ENCODE measurements at regions not wholly inside any gene's neighbourhood (a gene's known extent, or its start where the extent isn't known, plus 50 kb on each side); places are given as distances from the start of the nearest gene placed in this dataset.
"Not testable (repeated sequence)": the region's sequence is repeated elsewhere in the genome, so short reads cannot be mapped to it uniquely, and the experiment has no call there.

DNA sequence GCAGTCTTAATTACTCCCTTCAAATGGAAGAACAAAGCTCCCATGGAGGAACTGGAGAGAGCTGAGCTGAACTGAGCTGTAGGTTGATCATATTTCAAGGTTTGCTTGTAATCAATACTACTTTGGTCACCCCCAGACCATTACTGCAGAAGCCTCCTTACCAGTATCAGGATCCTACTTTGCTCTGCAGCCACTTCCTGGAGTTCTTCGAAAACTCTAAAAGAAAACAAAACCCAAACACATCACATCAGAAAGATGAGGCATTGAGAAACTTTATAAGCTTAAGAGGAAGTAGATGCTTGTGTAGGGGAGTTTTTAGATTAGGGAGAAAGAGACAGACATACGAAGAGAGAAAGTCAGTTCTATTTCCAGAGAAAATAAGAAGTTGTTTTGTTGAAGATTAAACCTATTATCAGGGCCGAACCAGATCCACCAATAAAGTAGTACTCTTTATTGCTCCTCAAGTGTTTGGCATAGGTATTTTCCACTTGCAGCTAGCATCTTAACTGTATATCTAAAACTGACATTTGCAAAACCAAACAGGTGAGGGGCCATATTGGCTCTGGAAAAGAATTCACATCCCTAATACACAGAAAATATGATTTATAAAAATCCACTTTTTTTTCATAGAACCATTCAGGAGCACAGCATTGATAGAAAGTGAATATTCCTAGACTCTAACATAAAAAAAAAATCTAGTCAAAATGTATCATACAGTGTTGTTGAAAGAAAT is 166.9 kb upstream of the KLF7 start:
- no peak for DNase-seq

DNA sequence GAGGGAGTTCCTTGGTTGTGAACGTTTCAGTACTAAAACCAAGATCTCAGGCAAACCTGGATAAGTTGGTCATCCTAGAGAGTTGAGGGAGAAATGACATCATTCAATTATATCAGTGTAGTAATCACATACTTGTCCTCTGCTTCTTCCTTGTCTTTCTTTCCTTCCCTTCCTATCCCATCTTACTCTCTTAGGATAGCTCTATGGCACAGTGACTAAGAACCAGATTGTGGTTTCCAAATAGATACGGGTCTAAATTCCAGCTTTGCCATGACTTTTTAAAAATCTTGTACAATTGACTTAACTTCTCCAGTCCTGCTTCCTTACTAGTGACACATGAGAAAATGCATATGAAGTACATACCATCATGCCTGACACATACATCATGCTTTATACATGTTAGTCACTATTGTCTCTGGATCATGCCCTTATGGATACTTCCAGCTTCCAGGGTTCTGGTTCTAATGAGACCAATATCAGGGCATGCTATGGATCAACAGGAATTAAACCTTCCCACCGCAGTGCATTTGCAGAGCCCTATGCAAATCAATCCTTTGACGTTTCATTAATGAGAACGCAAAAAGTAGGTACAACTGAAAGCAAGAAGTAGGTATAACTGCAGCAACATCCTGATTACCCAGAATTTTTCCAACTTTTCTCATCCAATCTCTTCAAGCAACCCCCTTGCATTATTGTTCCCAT is 168.0 kb upstream of the KLF7 start:
- no peak for DNase-seq

DNA sequence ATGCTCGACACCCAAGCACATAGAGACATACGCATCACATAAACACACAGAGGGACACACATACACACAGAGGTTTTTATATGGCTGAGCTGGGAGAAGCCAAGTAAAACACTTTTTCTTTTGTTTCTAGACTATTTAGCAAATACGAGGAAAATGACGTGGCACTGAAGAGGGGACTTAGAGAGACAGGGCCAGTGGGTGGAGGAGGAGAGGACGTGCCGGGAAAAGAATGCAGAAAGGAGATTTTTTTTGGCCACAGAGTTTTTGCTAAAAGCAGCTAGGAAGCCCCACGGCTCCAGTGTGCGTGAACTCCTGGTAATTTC is 168.5 kb upstream of the KLF7 start:
- DNase-seq: no peak

DNA sequence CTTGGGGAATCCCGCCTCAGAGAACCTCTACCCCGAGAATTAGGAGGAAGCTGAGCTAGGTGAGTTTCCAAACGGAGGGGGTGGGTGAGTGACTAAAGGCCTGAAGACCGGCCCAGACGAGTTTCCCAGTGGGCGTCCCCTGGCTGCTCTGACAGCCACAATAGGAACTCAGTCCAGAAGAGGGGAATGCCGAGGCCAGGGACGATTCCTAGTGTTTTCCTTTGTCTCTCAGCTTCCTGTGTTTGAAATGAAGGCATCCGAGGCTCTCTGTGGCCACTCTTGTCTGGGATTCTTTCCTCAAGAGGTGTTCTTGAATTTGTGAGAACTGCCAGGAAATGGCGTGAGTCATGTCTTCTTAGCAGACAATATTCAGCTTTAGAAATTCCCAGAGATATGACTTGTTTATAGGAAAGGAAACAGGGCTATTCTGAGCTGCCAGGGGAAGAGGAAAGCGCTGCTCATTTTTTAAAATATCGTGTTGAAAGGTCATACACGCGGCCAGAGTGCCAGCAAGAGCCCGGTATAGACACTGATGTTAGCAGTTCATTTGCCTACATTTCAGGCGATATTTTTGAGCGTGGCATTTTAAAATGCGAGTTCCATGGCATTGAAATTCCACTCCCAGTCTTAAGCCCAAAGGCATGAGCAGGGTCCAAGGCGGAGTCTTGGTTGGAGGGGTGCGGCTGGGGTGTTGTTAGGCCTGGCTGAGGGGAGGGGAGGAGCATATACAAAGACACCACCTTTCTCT is 169.1 kb upstream of the KLF7 start:
- DNase-seq: no peak

DNA sequence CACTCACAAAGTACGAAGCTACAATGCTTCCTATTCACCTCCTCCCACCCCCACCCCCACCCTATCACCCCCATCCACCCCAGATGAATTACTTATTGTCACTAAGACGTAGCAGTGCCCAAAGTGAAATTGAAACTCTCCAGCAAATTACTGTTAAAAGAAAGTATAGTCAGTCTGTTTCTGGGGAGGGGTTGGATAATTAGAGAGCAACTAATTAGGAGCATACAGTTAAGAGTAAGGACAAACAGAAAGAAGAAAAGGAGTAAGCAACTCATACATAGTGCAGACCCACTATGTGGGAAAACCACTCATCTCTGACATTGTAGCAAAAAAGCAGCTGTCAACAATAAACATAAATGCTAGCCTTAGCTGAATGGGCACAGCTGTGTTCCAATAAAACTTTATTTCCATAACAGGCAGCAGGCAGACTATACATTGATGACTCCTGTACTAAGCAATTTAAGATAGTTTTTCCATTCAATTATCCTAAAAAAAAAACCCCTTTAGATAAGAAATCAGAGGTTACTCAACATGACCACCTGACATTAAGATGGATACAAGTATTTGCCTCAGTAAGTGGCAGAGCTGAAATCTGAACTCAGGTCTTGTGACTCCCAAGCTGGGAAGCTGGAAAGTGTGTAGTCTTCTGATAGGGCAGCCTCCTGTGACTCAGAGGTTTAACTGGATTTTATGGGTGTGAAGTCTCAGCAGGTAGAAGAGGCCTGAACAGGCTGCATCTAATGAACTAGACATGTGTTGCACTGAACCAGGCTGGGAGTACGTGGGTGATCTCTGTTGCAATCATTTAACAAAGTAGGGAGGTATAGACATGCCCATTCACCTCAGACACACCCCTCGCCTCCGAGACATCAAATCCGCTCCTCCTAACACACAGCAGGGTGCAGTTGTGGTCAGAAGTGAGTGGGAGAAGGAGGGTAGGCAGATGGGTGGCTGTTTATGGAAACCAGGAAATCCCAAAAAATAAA is 171.8 kb upstream of the KLF7 start:
- DNase-seq: no peak

DNA sequence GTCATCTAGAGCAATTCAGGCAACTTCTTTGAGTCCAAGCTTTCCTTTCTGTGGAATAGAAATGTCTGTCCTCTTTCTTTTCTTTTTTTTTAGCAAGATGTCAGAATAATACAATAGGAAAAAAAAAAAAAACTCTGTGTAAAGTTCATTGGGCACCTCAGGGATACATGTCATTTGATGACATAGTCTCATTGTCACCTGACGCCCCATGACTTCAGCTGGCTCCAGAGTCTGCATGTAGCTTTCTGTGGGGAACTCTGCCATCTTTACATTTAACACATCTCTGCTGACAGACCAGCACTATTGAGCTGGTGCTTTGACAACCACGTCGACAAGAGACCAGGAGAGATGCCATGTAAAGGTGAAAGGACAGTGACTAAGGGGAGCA is 172.5 kb upstream of the KLF7 start:
- DNase-seq: no peak

DNA sequence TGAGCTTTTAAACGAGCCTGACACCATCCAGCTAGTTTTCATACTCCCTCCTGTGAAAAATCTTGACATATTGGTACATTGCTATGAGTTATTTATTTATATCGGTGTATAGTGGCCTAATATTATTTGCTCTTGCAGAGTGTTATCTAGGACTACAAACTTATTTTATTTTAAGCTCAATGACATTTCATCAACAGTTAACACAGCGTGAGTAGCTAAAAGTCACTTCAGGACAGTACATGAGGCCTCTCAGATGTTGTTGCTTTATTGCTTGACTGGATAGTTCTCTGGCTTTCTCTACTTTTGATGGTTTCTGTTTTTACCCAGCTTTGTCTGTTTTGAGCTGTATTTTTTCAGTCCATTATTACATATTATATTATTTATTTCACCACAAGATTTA is 172.9 kb upstream of the KLF7 start:
- no peak for DNase-seq

DNA sequence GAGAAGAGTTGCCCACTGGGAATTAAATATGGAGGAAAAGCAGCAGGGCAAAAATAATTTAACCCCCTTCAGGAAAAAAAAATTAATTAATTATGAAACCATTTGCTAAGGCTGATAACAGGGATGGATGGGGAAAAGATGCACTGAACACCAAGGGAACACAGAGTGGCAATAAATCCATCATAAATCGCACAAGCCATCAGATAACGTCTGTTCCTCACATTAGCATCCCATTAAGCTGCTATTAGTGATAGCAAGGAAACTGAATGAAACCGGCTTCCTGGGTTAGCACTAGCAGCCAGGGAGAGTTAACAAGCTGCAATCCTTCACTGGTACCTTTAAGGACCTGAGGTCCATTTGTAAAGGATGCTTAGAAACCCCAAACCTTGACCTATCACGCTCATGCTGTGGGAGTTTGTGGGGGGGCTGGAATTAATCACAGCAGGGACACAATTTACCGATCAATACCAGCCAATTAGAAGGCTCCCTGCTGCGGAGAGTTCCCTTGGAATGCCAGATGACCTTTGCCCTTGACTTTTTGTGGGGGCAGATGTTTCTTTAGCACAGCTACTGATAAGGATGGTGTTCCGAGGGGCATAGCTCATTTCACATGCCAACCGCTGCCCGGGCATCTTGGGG is 175.5 kb upstream of the KLF7 start:
- DNase-seq: no peak

DNA sequence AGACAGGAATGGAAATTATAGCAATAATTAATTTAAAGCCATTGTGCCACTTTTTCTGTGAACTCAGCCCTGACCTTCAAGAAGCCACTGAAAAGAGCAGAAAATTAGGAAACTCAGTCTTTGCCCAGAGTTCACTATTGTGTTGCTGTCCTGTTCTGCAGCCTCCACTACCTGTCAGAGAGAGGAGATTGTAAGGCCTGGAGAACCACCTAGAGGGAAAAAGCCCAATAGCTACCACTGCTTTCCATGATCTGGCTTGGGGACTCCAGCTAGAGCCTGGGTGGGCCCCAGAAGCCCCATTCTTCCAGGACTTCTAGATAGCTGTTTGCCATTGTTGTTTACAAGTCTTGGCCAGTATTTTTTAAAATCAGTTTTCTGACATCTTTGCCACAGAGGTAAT is 176.1 kb upstream of the KLF7 start:
- no peak for DNase-seq

DNA sequence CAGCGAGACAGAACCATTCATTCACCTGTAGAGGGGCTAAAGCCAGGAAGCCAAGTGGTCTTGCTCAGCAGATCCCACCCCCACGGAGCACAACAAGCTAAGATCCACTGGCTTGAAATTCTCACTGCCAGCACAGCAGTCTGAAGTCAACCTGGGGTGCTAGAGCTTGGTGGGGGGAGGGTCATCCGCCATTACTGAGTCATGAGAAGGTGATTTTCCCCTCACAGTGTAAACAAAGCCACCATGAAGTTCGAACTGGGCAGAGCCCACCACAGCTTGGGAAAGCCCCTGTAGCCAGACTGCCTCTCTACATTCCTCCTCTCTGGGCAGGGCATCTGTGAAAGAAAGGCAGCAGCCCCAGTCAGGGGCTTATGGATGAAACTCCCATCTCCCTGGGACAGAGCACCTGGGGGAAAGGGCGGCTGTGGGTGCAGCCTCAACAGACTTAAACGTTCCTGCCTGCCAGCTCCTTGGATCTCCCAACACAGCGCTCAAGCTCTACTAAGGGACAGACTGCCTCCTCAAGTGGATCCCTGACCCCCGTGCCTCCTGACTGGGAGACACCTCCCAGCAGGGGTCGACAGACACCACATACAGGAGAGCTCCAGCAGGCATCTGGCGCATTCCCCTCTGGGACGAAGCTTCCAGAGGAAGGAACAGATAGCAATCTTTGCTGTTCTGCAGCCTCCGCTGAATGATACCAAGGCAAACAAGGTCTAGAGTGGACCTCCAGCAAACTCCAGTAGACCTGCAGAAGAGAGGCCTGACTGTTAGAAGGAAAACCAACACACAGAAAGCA is 179.0 kb upstream of the KLF7 start:
- DNase-seq: not testable (repeated sequence)

DNA sequence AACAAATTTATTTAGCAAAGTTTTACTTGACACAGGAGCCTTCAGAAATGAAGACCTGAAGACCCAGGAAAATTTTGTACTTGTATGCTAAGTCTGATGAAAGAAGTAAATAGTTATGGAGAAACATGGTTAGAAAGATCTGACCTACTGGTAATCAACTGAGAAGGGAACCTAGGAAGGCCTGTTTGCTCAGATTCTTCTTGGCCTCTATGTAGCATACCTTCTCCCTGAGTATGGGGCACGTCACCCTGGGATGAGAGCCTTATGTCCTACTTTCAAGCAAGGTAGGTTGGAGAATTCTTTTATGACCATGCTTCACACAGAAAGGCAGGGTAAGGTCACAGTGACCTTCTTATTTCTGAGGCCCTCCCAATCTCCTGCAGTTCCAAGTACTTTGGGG is 178.6 kb upstream of the CREB1 start:
- DNase-seq: no peak

DNA sequence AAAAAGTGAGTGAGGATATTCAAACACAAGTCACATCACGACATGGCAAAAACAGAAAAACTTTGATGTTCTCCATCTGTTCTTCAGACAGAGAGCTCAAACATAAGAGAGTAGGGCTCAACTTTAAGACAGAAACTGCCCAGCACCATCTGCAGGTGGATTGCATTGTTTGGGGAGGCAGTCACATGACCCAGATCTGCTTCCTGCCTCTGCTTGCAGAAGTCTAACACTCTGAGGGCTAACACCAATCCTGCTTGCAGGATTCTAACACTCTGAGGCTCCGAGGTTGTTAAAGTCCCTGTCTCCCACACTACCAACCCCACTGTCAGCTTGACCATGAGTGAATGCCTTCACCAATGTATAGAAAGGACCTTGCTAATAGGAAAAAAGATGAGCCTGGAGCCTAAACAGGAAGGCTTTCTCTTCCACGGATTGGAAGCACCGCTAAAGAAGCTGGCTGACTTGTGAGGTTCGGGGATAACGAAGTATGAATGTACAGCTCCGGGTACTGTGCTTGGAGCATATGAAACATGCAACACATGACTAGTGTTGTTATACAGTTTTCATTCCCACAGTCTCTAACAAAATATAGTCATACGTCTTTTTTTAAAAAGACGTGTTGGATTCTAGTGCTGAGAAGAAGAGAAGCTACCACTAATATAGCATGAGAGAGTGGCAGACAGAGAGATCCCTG is 176.6 kb upstream of the CREB1 start:
- peak in 3 of 6 experiments; percentile 1 to 14 (median 9) for DNase-seq

DNA sequence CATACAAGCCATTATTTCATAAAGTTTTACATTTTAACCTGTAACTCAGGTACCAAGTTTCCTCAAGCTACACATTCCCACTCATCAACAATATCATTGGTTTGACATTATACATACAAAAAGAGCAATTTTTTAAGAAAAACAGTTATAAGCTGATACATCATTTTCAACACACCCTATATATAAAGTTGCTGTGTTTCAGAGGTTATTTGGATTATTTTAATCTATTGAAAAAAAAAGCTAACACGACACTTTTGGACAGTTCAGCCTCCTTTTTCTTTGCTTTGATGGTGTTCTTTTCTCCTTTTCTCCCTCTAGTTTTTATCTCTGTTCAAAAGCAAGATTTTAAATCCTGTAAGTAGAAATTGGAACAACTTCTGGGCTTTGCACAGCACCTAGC is 175.9 kb upstream of the CREB1 start:
- no peak for DNase-seq

DNA sequence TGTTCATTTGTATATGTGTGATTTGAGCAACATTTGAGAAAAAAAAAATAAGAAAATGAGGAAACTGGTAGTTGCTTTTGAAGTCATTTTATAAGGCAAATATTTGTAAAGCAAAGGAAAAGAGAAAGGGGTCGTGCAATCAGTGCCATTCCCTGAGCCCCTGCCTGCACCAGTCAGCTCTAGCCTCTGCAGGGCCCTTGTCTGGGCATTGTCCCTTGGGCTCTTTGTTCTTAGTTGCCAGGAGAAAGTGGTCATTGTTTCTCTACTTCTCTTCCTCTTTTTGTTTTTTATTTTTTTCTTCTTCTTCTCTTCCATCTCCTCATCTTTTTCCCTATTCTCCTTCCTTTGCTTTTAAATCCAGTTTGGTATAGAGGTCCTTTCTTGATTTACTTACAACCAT is 175.3 kb upstream of the CREB1 start:
- no peak for DNase-seq

DNA sequence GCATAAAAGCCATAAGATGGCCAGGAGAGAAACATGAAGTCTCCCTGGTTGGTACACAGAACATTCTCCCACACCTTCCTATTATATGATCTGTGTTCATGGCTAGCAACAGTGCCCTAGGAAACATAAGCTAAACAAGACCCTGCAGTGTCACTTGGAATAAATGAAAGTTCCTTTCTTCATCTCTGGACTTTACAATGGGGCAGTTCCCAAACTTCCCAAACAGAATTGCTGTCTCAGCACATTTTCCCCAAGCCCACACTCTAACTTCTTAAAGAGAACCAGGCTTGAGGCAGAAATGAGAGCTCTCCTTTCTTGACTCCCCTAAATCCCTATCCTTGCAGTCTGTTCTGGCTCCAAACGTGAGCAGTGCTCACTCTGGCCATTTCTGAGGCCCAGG is 173.2 kb upstream of the CREB1 start:
- DNase-seq: no peak

DNA sequence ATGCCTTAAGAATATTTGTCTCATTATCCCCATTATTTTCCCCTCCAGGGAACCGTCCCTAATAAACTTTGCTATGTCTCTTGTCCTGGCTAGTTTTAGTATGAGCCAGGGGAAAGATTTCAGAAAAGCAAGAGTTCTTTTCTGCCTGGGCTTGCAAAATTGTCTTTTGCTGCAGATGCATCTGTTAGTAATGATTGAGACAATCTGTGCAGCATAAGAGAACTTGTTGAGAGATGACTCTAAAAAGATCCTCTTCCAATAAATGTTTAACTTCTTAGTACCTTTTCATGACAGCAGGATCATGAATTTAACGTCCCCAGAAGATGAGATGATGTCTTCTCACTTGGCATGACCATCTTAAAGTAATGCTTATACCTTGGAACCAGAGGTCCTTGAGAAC is 172.5 kb upstream of the CREB1 start:
- DNase-seq: no peak

DNA sequence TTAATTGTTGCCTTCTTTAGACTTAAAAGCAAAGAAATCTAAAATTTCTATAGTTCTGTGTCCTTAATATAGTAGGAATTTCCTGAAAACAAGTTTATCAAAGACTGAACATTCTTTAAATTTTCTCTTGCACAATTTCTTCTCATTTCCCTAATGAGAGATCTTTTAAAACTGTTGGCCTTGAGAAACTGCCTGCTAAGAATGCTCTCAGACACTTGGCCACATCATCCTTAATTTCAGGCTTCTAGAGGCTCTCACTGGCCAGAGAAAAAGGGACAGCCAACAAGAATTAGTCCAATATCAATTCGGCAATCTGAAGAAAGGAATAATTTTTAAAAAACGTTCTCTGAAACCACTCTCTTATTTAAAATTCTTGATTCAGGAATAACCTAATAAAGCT is 167.0 kb upstream of the CREB1 start:
- DNase-seq: no peak

DNA sequence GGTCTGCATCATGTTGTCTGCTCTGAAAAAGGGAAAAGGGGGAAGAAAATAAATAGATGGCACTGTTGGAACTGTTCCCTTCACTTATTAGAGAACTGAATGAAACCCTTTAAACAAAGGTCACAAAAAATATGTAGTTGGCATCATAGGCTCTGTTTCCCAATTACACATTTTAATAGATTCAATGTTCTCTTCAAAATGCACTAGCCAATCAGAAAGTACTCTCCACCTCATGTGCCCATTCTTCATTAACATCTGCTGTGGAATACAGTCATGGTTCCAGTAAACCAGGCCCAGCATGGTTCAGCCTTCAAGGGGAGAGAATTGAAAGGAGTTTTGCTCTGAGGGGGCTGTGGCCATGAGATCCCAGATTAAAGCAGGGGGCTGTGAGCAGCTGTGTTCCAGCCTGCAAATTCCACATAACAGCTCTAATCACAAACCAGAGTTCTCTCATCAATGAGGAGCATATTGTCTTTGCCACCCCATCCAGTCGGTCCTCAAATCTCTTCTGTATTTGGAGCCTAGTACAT is 165.9 kb upstream of the CREB1 start:
- DNase-seq: no peak

DNA sequence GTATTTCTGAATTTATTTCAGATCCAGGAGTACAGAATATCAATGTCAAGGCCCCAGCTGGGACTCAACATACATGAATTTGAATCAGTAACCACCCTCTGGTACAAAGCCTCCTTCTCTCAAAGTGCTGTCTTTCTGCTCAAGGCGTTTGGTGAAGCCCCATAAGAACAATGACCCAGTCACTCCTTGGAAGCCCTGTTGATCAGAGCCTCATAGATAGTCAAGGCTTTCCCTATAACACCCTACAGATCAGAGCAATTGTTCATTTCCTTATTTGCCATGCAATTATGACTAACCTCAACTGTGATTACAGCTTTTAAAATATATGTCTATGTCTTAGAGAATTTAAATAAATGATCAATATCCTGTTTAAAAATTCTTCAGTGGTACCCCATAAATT is 159.1 kb upstream of the CREB1 start:
- no peak for DNase-seq

DNA sequence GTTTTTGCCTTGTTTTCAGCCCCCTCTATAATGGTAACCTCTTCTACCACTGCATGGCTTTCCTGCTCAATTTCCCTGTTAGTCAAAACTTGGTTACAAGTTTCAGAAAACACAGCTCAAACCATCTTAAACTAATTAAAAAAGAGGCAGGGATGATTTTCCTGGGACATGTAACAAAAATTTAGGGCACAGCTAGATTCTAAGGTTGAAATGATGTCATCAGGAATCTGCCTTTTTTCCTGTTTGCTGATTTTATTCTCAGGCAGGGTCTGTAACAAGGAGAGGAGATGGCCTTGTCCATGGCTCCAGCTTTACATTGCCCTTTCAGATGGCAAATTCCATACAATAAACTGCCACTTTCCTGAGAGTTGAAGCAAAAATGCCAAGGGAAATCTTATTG is 157.9 kb upstream of the CREB1 start:
- no peak for DNase-seq

DNA sequence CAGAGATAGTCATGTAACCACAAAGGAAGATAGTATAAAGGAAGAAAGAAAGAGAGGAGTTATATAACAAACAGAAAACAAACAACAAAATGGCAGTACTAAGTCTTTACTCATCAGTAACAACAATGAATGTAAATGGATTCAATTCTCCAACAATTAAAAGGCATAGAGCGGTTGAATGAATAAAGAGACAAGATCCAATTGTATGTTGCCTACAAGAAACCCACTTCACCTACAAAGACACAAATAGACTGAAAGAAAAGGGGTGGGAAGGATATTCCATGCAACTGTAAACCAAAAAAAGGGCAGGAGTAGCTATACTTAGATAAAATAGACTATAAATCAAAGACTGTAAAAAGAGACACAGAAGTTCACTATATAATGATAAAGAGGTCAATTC is 157.3 kb upstream of the CREB1 start:
- DNase-seq: no peak
